Activated CD4-positive, CD25-positive, alpha-beta regulatory T cell treated with anti-CD3 and anti-CD28 coated beads, Interleukin-2, amount 50 U/mL, for 24 hours (primary cell): ENCODE measurements at regions not wholly inside any gene's neighbourhood (a gene's known extent, or its start where the extent isn't known, plus 50 kb on each side); places are given as distances from the start of the nearest gene placed in this dataset.
"Not testable (repeated sequence)": the region's sequence is repeated elsewhere in the genome, so short reads cannot be mapped to it uniquely, and the experiment has no call there.

ENCODE experiments used
- ATAC-seq, 2 donors: fragments of 150-1000 bp; cut with Tn5 transposase; one replicate each; pipeline ENCODE4 v1.10.0; 2021; ENCODE audit warnings: mild to moderate bottlenecking in 1 of 2, moderate library complexity in 1 of 2

- ATAC-seq: no peak
These were observed 171.1 kb downstream of the TOMM20 start for GRCh38 chr1:234957330-234958065.

- ATAC-seq: no peak
These were observed 171.8 kb downstream of the TOMM20 start for GRCh38 chr1:234956821-234957329.

GRCh38 chr1:234955107-234955731 is 173.4 kb downstream of the TOMM20 start:
- ATAC-seq: peak; percentile 17 to 29

- ATAC-seq: no peak
These were observed 174.0 kb downstream of the TOMM20 start for GRCh38 chr1:234954613-234955012.

GRCh38 chr1:234953655-234954405 is 174.8 kb downstream of the TOMM20 start:
- ATAC-seq: no peak

- no peak for ATAC-seq
These were observed 178.0 kb downstream of the TOMM20 start for GRCh38 chr1:234950598-234950997.

- not testable (repeated sequence) for ATAC-seq
These were observed 179.1 kb downstream of the TOMM20 start for GRCh38 chr1:234949528-234949927.

GRCh38 chr1:234944439-234945344 is 183.9 kb downstream of the TOMM20 start:
- peak in 1 of 2 donors; percentile 7 for ATAC-seq

- no peak for ATAC-seq
These were observed 184.7 kb downstream of the TOMM20 start for GRCh38 chr1:234943836-234944402.

- no peak for ATAC-seq
These were observed 185.6 kb downstream of the TOMM20 start for GRCh38 chr1:234942879-234943506.

GRCh38 chr1:234942012-234942332 is 186.7 kb downstream of the TOMM20 start:
- no peak for ATAC-seq

GRCh38 chr1:234941321-234942011 is 187.2 kb downstream of the TOMM20 start:
- ATAC-seq: peak in 1 of 2 donors; percentile 46

- no peak for ATAC-seq
These were observed 187.8 kb downstream of the TOMM20 start for GRCh38 chr1:234940841-234941240.

GRCh38 chr1:234938924-234939323 is 189.7 kb downstream of the TOMM20 start:
- no peak for ATAC-seq

- no peak for ATAC-seq
These were observed 190.5 kb downstream of the TOMM20 start for GRCh38 chr1:234938135-234938534.

GRCh38 chr1:234936612-234937389 is 191.8 kb downstream of the TOMM20 start:
- peak in 1 of 2 donors; percentile 60 for ATAC-seq

GRCh38 chr1:234934611-234935033 is 194.0 kb downstream of the TOMM20 start:
- ATAC-seq: no peak

- peak; percentile 38 to 66 for ATAC-seq
These were observed 195.2 kb downstream of the TOMM20 start for GRCh38 chr1:234933475-234933874.

GRCh38 chr1:234932511-234933430 is 195.9 kb downstream of the TOMM20 start:
- ATAC-seq: no peak
